ENCODE measurements at regions not wholly inside any gene's neighbourhood (a gene's known extent, or its start where the extent isn't known, plus 50 kb on each side); places are given as distances from the start of the nearest gene placed in this dataset.

GRCh38 chr2:5035057-5035488 is 657.1 kb upstream of the SOX11 start:
- no peak for DNase-seq (ENCODE audit: low read depth)
- TF ChIP-seq, protein P1, sequence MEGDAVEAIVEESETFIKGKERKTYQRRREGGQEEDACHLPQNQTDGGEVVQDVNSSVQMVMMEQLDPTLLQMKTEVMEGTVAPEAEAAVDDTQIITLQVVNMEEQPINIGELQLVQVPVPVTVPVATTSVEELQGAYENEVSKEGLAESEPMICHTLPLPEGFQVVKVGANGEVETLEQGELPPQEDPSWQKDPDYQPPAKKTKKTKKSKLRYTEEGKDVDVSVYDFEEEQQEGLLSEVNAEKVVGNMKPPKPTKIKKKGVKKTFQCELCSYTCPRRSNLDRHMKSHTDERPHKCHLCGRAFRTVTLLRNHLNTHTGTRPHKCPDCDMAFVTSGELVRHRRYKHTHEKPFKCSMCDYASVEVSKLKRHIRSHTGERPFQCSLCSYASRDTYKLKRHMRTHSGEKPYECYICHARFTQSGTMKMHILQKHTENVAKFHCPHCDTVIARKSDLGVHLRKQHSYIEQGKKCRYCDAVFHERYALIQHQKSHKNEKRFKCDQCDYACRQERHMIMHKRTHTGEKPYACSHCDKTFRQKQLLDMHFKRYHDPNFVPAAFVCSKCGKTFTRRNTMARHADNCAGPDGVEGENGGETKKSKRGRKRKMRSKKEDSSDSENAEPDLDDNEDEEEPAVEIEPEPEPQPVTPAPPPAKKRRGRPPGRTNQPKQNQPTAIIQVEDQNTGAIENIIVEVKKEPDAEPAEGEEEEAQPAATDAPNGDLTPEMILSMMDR (IDR thresholded peaks at IDR 0.05; ENCODE audit: control insufficient read depth, insufficient read depth, low read depth, low read length, missing control alignments) = no peak
- H3K4me3 ChIP-seq (ENCODE audit: control insufficient read depth, low read depth, low read length) = no peak overlapping the region

DNA sequence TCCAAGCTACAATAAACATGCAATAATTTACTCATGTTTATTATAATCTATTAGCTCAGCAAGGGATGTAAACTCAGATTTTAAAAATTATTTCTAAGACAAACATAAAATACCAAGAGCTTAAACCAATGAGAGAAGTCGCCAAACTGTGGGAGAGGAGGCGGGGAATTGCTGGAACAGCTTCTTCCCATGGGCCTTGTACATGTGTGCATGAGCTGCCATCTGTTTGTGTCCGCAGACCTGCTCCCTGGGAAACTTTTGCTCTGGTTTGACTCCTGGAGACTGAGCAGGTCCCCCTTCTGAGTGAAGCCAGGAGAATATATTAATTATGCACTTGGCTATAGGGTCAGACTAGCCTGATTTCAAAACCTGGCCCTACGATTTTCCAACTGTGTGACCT is 655.9 kb upstream of the SOX11 start:
- no peak overlapping the region for H3K4me3 ChIP-seq (ENCODE audit: control insufficient read depth, low read depth, low read length)
- no peak for DNase-seq (ENCODE audit: low read depth)
- TF ChIP-seq, protein P1 (IDR thresholded peaks at IDR 0.05; ENCODE audit: control insufficient read depth, insufficient read depth, low read depth, low read length, missing control alignments) = no peak

DNA sequence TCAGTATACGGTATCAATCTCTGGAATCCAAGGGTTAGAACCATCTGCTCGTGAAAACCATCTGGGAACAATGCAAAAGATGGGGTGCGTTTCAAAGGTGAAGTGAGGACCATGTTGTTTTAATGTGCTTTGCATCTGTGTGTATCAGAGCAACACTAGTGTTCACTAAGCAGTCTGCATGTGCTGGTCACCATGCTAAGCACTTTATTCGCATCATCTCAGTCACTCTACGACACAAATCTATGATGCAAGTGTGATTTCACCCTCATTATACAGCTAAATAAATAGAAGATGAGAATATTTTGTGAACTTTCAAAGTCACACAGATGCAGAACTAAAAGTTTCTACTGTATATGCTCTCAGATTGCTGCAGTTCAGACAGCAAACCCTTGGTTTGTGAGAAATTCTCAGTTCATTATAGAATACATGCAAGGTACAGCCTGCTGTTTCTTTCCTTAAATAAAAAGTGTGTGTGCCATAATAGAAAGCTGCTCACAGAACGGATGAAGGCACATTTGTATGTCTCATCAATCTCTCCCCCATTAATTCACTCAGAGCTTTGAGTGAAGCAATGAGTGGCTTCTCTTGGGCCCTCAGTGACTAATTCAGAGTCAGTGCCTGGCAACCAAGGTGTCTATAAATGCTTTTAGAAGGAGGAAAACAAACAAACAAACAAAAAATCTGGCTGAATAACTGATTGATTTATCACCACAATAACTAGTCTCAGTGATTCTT is 652.8 kb upstream of the SOX11 start:
- TF ChIP-seq, protein P1 (IDR thresholded peaks at IDR 0.05; ENCODE audit: control insufficient read depth, insufficient read depth, low read depth, low read length, missing control alignments) = no peak
- H3K4me3 ChIP-seq (ENCODE audit: control insufficient read depth, low read depth, low read length) = no peak overlapping the region
- DNase-seq (ENCODE audit: low read depth) = no peak

GRCh38 chr2:5040571-5040970 is 651.6 kb upstream of the SOX11 start:
- no peak for DNase-seq (ENCODE audit: low read depth)
- H3K4me3 ChIP-seq (ENCODE audit: control insufficient read depth, low read depth, low read length) = no peak overlapping the region
- TF ChIP-seq, protein P1 (IDR thresholded peaks at IDR 0.05; ENCODE audit: control insufficient read depth, insufficient read depth, low read depth, low read length, missing control alignments) = no peak

DNA sequence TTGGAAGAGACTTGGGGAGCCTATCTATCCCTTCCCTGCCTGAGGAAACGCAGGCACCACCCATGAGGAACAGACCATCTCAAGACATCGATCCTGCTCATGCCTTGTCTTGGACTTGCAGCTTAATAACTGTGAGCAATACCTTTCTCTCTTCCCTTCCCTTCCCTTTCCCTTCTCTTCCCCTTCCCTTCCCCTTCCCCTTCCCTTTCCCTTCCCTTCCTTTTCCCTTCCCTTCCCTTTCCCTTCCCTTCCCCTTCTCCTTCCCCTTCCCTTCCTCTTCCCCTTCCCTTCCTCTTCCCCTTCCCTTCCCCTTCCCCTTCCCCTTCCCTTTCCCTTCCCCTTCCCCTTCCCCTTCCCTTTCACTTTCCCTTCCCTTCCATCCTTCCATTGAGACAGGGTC is 650.7 kb upstream of the SOX11 start:
- no peak for DNase-seq (ENCODE audit: low read depth)
- no peak overlapping the region for H3K4me3 ChIP-seq (ENCODE audit: control insufficient read depth, low read depth, low read length)
- TF ChIP-seq, protein P1 (IDR thresholded peaks at IDR 0.05; ENCODE audit: control insufficient read depth, insufficient read depth, low read depth, low read length, missing control alignments) = no peak

DNA sequence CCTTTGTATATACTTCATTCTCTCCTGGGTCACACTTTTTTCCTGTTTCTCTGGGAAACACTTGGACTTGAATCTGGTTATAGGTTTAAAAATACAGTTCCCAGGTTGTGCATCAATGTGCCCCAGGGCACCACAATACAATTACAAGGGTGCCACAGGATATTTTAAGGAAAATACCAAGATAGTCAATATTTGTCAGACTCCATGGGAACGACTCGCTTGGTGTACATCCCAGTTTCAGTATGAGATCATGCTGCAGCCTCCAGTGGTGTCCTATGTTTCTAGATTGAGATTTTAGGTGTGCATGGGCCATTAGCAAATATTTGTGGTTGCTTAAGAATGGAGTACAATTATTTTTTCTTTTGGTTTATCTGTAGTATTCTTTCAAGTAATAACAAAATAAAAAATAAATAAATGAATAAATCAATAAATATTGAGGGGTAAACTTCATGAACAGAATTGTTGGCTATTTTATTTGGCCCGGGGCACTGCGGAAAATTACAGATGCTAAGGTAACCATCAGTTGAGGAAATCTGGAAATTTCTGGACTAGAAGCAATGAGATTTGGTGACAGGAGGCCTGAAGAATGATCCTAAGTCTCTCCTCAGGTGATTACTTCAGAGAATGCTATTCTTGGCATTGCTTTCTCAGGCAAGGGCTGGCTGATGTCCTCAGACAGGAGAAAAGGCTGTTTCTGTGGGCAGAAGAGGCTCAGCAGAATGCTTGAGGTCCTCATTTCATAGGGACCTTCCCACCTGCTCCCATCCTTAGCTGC is 649.3 kb upstream of the SOX11 start:
- no peak overlapping the region for H3K4me3 ChIP-seq (ENCODE audit: control insufficient read depth, low read depth, low read length)
- TF ChIP-seq, protein P1 (IDR thresholded peaks at IDR 0.05; ENCODE audit: control insufficient read depth, insufficient read depth, low read depth, low read length, missing control alignments) = no peak
- DNase-seq (ENCODE audit: low read depth) = no peak
